Naive thymus-derived CD4-positive, alpha-beta T cell (primary cell): ENCODE measurements at regions not wholly inside any gene's neighbourhood (a gene's known extent, or its start where the extent isn't known, plus 50 kb on each side); places are given as distances from the start of the nearest gene placed in this dataset.
"Not testable (repeated sequence)": the region's sequence is repeated elsewhere in the genome, so short reads cannot be mapped to it uniquely, and the experiment has no call there.

Experiments
- ATAC-seq: fragments of 150-1000 bp; cut with Tn5 transposase; 2 replicates; pipeline ENCODE4 v1.10.0; 2021; ENCODE audit warnings: mild to moderate bottlenecking, moderate library complexity
- CTCF ChIA-PET: fragments of 350-600 bp; sonication (Branson Sonifier 250); formaldehyde crosslinking; loops from one replicate; lab custom pipeline; 2021; ENCODE audit warnings: antibody characterized with exemption; lab: Charles Lee
- POLR2A ChIA-PET: fragments of 350-600 bp; sonication (Branson Sonifier 250); formaldehyde crosslinking; loops from one replicate; lab custom pipeline; 2021; ENCODE audit warnings: antibody characterized with exemption, inconsistent platforms; lab: Charles Lee
- DNase-seq, 9 donors: peaks; one replicate each; pipeline versions ENCODE4 v3.0.0 to v3.0.0-alpha.2; 2020 to 2022; ENCODE audit warnings: mixed read lengths in 1 of 9
- H3K27ac ChIP-seq: one replicate; pipeline ENCODE4 v1.7.0; 2013; ENCODE audit warnings: mild to moderate bottlenecking, low read depth, low read length, moderate library complexity
- H3K27me3 ChIP-seq, 2 donors: one replicate each; pipeline ENCODE4 v1.7.0; 2013; ENCODE audit warnings: low read length in 2 of 2, mild to moderate bottlenecking in 2 of 2, moderate library complexity in 2 of 2; ENCODE audit not compliant: control insufficient read depth in 2 of 2, insufficient read depth in 2 of 2
- H3K36me3 ChIP-seq, 3 experiments: 1 replicate in 2 of 3; 2 replicates in 1 of 3; pipeline ENCODE4 v1.7.0; 2013; ENCODE audit warnings: low read length in 3 of 3, mild to moderate bottlenecking in 3 of 3, moderate library complexity in 1 of 3; ENCODE audit not compliant: insufficient read depth in 3 of 3, control insufficient read depth in 2 of 3
- H3K4me1 ChIP-seq, 2 donors: one replicate each; pipeline ENCODE4 v1.7.0; 2013; ENCODE audit warnings: low read length in 2 of 2, mild to moderate bottlenecking in 2 of 2, moderate library complexity in 1 of 2; ENCODE audit not compliant: control insufficient read depth in 2 of 2, insufficient read depth in 2 of 2
- H3K4me3 ChIP-seq: 2 replicates; pipeline ENCODE4 v1.7.0; 2013; ENCODE audit warnings: mild to moderate bottlenecking, low read length
- H3K9me3 ChIP-seq, 3 experiments: 1 replicate in 2 of 3; 2 replicates in 1 of 3; pipeline ENCODE4 v1.7.0; 2013; ENCODE audit warnings: low read length in 3 of 3; ENCODE audit not compliant: control insufficient read depth in 2 of 3
- H3K27ac Mint-ChIP-seq, 9 donors: one replicate each; pipeline ENCODE4 v1.8.0; 2020 to 2022; ENCODE audit warnings: mixed read lengths in 9 of 9, mild to moderate bottlenecking in 8 of 9, moderate library complexity in 5 of 9, inconsistent platforms in 2 of 9
- H3K27me3 Mint-ChIP-seq, 5 donors: one replicate each; pipeline ENCODE4 v1.8.0; 2021 to 2022; ENCODE audit warnings: mixed read lengths in 5 of 5, mild to moderate bottlenecking in 1 of 5
- H3K36me3 Mint-ChIP-seq, 5 donors: one replicate each; pipeline ENCODE4 v1.8.0; 2020 to 2022; ENCODE audit warnings: mixed read lengths in 5 of 5, mild to moderate bottlenecking in 3 of 5, inconsistent platforms in 1 of 5
- H3K4me1 Mint-ChIP-seq, 7 donors: one replicate each; pipeline ENCODE4 v1.8.0; 2020 to 2022; ENCODE audit warnings: mixed read lengths in 7 of 7, mild to moderate bottlenecking in 3 of 7, inconsistent platforms in 1 of 7
- H3K4me3 Mint-ChIP-seq, 10 donors: one replicate each; pipeline ENCODE4 v1.8.0; 2020 to 2022; ENCODE audit warnings: mild to moderate bottlenecking in 10 of 10, mixed read lengths in 10 of 10, moderate library complexity in 6 of 10, inconsistent platforms in 2 of 10
- H3K9me3 Mint-ChIP-seq, 11 donors: one replicate each; pipeline ENCODE4 v1.8.0; 2020 to 2022; ENCODE audit warnings: mixed read lengths in 11 of 11, mild to moderate bottlenecking in 4 of 11, inconsistent platforms in 1 of 11, moderate library complexity in 1 of 11
- intact Hi-C, 2 donors: fragments of 100-400 bp; cut with micrococcal nuclease; formaldehyde crosslinking; loops; one replicate each; pipeline ENCODE4 v1.15.1; 2023

DNA sequence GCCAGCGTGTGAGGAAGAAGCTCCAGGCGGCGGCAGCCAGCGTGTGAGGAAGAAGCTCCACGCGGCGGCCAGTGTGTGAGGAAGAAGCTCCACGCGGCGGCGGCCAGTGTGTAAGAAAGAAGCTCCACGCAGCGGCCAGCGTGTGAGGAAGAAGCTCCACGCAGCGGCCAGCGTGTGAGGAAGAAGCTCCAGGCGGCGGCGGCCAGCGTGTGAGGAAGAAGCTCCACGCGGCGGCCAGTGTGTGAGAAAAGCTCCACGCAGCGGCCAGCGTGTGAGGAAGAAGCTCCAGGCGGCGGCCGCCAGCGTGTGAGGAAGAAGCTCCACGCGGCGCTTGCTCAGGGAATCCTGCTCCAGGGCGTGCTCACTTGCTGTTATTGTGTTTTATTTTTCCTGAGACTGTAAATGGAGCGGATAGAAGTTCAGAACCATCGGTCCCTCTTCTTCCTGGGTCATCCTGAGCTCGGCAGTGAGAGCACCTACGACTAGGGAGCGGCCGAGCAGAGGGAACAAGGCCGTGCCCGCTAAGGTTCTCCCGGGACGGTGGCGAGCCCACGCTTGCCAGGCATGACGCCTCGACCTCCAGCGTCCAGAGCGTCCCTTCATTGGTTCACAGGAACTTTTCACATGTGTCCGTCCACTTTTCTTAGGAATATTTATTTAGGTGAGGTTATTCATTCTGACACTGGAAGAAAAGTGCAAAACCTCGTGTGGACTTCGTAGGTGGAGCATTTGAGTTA is 94.2 kb downstream of the TMEM18 start:
- no peak overlapping the region for H3K4me3 Mint-ChIP-seq
- no peaks in the 10 kb centered on the region for H3K27me3 ChIP-seq
- no peaks in the 10 kb centered on the region for H3K36me3 Mint-ChIP-seq
- H3K9me3 ChIP-seq, result no peaks in the 10 kb centered on the region
- no peak overlapping the region for H3K27ac Mint-ChIP-seq
- no peak overlapping the region for H3K4me3 ChIP-seq
- intact Hi-C loops, result no loop called here
- H3K4me1 ChIP-seq, result peaks cover 15 to 19% of the 10 kb centered on the region in 2 donors
- peaks cover 0 to 5% (median 0%) of the 10 kb centered on the region in 11 donors for H3K9me3 Mint-ChIP-seq
- H3K27me3 Mint-ChIP-seq, result peaks cover 0 to 21% (median 4%) of the 10 kb centered on the region in 5 donors
- DNase-seq (no peak), ATAC-seq (no peak)
- H3K27ac ChIP-seq, result no peak overlapping the region
- H3K36me3 ChIP-seq, result no peaks in the 10 kb centered on the region
- POLR2A ChIA-PET, result interaction anchor here (0.7 kb wide), 1 partner anchor 316 kb away, joined by 3 read pairs; no protein-coding TSS in a partner anchor
- CTCF ChIA-PET, result no interaction called here
- H3K4me1 Mint-ChIP-seq, result peaks cover 8 to 23% (median 13%) of the 10 kb centered on the region in 7 donors

DNA sequence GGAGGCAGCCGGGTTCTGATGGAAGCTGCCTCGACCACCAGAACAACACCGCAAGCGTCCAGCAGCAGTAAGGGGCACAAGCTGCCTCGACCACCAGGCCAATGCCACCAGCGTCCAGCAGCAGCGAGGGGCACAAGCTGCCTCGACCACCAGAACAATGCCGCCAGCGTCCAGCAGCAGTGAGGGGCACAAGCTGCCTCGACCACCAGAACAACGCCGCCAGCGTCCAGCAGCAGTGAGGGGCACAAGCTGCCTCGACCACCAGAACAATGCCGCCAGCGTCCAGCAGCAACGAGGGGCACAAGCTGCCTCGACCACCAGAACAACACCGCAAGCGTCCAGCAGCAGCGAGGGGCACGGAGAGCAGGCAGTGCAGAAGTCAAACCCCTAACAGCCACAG is 94.9 kb downstream of the TMEM18 start:
- H3K27ac Mint-ChIP-seq, H3K36me3 Mint-ChIP-seq, H3K4me3 ChIP-seq, ATAC-seq, H3K27me3 ChIP-seq, DNase-seq, H3K27ac ChIP-seq, CTCF ChIA-PET, intact Hi-C loops, H3K4me3 Mint-ChIP-seq, H3K9me3 ChIP-seq, H3K36me3 ChIP-seq: not testable (repeated sequence)
- H3K4me1 Mint-ChIP-seq, result peaks cover 8 to 23% (median 13%) of the 10 kb centered on the region in 7 donors
- H3K9me3 Mint-ChIP-seq, result peaks cover 0 to 11% (median 2%) of the 10 kb centered on the region in 11 donors
- H3K27me3 Mint-ChIP-seq, result peaks cover 0 to 21% (median 6%) of the 10 kb centered on the region in 5 donors
- H3K4me1 ChIP-seq, result peaks cover 15 to 19% of the 10 kb centered on the region in 2 donors
- POLR2A ChIA-PET, result interaction anchor here (0.7 kb wide), 1 partner anchor 316 kb away, joined by 3 read pairs; no protein-coding TSS in a partner anchor

GRCh38 chr2:579961-580360 is 97.2 kb downstream of the TMEM18 start:
- H3K27me3 ChIP-seq, result no peaks in the 10 kb centered on the region
- Mint-ChIP-seq H3K4me1 (peaks cover 3 to 10% (median 4%) of the 10 kb centered on the region in 7 donors), H3K36me3 (peaks cover 0 to 5% (median 4%) of the 10 kb centered on the region in 5 donors), H3K27ac (no peak overlapping the region), H3K4me3 (no peak overlapping the region), H3K27me3 (peaks cover 0 to 13% (median 6%) of the 10 kb centered on the region in 5 donors), H3K9me3 (peaks cover 4 to 31% (median 21%) of the 10 kb centered on the region in 11 donors)
- ATAC-seq (no peak), DNase-seq (no peak)
- peaks cover 0 to 6% (median 0%) of the 10 kb centered on the region in 3 experiments for H3K9me3 ChIP-seq
- ChIA-PET POLR2A (no interaction called here), CTCF (no interaction called here)
- intact Hi-C loops, result no loop called here
- no peaks in the 10 kb centered on the region for H3K36me3 ChIP-seq
- H3K4me1 ChIP-seq, result peaks cover 3 to 6% of the 10 kb centered on the region in 2 donors
- no peak overlapping the region for H3K27ac ChIP-seq
- H3K4me3 ChIP-seq, result no peak overlapping the region

DNA sequence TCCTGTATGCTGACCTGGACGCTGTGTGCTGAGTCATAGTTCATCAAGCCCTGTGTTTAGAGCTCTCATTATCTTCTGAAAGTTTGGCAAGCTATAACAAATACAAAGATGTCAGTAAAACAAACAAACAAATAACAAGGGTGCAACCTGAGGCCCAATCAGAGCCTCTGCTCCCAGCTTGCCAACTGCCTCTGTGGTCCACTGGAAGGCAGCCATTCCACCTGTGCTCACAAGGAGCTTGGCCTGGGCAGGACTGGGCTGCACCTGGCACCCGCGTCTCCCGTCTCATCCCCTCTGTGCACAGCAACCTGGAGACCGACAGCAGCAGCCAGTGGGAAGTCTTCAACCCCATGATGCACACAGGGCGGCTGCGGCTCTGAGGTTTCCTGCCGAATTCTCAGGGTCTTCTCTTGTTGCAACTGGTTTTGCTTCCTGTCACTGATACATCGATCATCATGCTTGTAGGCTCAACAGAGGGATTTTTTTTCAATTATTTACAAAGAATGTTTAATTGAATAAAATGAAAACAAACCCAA is 97.8 kb downstream of the TMEM18 start:
- H3K27ac Mint-ChIP-seq, result no peak overlapping the region
- DNase-seq (no peak), ATAC-seq (no peak)

GRCh38 chr2:576292-576691 is 100.9 kb downstream of the TMEM18 start:
- Mint-ChIP-seq H3K27ac (no peak overlapping the region), H3K4me1 (peaks cover 0 to 1% (median 0%) of the 10 kb centered on the region in 7 donors), H3K27me3 (peaks cover 5 to 31% (median 20%) of the 10 kb centered on the region in 5 donors), H3K9me3 (peaks cover 13 to 59% (median 34%) of the 10 kb centered on the region in 11 donors), H3K36me3 (peaks cover 0 to 11% (median 4%) of the 10 kb centered on the region in 5 donors), H3K4me3 (no peak overlapping the region)
- no peak overlapping the region for H3K27ac ChIP-seq
- H3K4me1 ChIP-seq, result no peaks in the 10 kb centered on the region
- POLR2A ChIA-PET, result no interaction called here
- no peak for DNase-seq
- H3K27me3 ChIP-seq, result no peaks in the 10 kb centered on the region
- no peak overlapping the region for H3K4me3 ChIP-seq
- CTCF ChIA-PET, result no interaction called here
- no peak for ATAC-seq
- peaks cover 0 to 6% (median 0%) of the 10 kb centered on the region in 3 experiments for H3K9me3 ChIP-seq
- intact Hi-C loops, result no loop called here
- no peaks in the 10 kb centered on the region for H3K36me3 ChIP-seq

More for the DNA sequence above, 97.8 kb downstream of the TMEM18 start:
- peaks cover 0 to 5% (median 4%) of the 10 kb centered on the region in 5 donors for H3K36me3 Mint-ChIP-seq
- intact Hi-C loops, result no loop called here
- no peak overlapping the region for H3K4me3 Mint-ChIP-seq
- H3K4me1 ChIP-seq, result peaks cover 0 to under 1% of the 10 kb centered on the region in 2 donors
- H3K9me3 ChIP-seq, result peaks cover 0 to 6% (median 0%) of the 10 kb centered on the region in 3 experiments
- no peaks in the 10 kb centered on the region for H3K27me3 ChIP-seq
- peaks cover 0 to 12% (median 7%) of the 10 kb centered on the region in 5 donors for H3K27me3 Mint-ChIP-seq
- CTCF ChIA-PET, result no interaction called here
- no peaks in the 10 kb centered on the region for H3K36me3 ChIP-seq
- peaks cover 4 to 37% (median 23%) of the 10 kb centered on the region in 11 donors for H3K9me3 Mint-ChIP-seq
- H3K4me3 ChIP-seq, result no peak overlapping the region
- POLR2A ChIA-PET, result no interaction called here
- no peak overlapping the region for H3K27ac ChIP-seq
- H3K4me1 Mint-ChIP-seq, result peaks cover 0 to 4% (median 0%) of the 10 kb centered on the region in 7 donors

DNA sequence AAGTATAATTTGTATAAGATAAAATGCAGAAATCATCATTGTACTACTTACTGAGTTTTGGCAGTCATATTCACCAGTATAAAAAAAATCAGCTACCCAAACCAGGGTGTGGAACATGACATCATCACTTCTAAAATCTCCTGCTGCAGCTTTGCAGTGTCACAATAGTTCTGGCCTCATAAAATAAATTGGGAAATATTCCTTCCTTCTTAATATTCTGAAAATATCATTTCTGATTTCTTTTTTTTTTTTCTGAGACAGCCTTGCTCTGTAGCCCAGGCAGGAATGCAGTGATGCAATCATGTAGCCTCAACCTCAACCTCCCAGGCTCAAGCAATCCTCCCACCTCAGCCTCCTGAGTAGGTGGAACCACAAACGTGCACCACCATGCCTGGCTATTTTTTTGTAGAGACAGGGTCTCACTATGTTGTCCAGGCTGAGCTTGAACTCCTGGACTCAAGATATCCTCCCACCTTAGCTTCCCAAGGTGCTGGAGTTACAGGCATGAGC is 101.4 kb downstream of the TMEM18 start:
- no peaks in the 10 kb centered on the region for H3K4me1 ChIP-seq
- H3K27ac Mint-ChIP-seq, result no peak overlapping the region
- no peak overlapping the region for H3K27ac ChIP-seq
- DNase-seq, result no peak
- no peaks in the 10 kb centered on the region for H3K36me3 ChIP-seq
- ChIA-PET CTCF (no interaction called here), POLR2A (no interaction called here)
- H3K4me1 Mint-ChIP-seq, result peaks cover 0 to 1% (median 0%) of the 10 kb centered on the region in 7 donors
- peaks cover 0 to 6% (median 0%) of the 10 kb centered on the region in 3 experiments for H3K9me3 ChIP-seq
- peaks cover 0 to 12% (median 4%) of the 10 kb centered on the region in 5 donors for H3K36me3 Mint-ChIP-seq
- ATAC-seq, result no peak
- H3K4me3 ChIP-seq, result no peak overlapping the region
- H3K27me3 ChIP-seq, result no peaks in the 10 kb centered on the region
- peaks cover 10 to 36% (median 22%) of the 10 kb centered on the region in 5 donors for H3K27me3 Mint-ChIP-seq
- peaks cover 15 to 64% (median 39%) of the 10 kb centered on the region in 11 donors for H3K9me3 Mint-ChIP-seq
- no peak overlapping the region for H3K4me3 Mint-ChIP-seq
- intact Hi-C loops, result no loop called here
